IMR-90 (cell line): ENCODE measurements at regions not wholly inside any gene's neighbourhood (a gene's known extent, or its start where the extent isn't known, plus 50 kb on each side); places are given as distances from the start of the nearest gene placed in this dataset.

ENCODE experiments used
- ATAC-seq: fragments of 200-7000 bp; cut with Tn5 transposase; 2 replicates; pipeline ENCODE4 v1.9.1; 2020; ENCODE audit warnings: low read depth, mild to moderate bottlenecking, moderate library complexity
- BruUV-seq: library from RNA; stranded (reverse); fragments of 400-500 nt; replicated peaks from 2 replicates; lab custom pipeline; 2021; lab: Mats Ljungman, UMichigan
- CTCF ChIA-PET: fragments of 300-600 bp; formaldehyde crosslinking; extraction: SDS; loops from one replicate; lab custom pipeline; 2021; ENCODE audit warnings: antibody characterized with exemption; lab: Yijun Ruan, JAX
- POLR2A ChIA-PET: fragments of 300-600 bp; sonication (Branson Sonifier 250); formaldehyde crosslinking; loops from one replicate; lab custom pipeline; 2022; ENCODE audit warnings: antibody characterized with exemption; ENCODE audit not compliant: unreplicated experiment; lab: Charles Lee
- DNase-seq: peaks from one replicate; pipeline ENCODE4 v3.0.0; 2013
- H2AFZ ChIP-seq: replicated peaks from 2 replicates; pipeline ENCODE3; 2013; ENCODE audit warnings: low read length, mild to moderate bottlenecking; ENCODE audit not compliant: poor library complexity
- H2AK5ac ChIP-seq: 2 replicates; pipeline ENCODE4 v1.6.1; 2013; ENCODE audit warnings: low read depth, low read length, inconsistent platforms
- H2AK9ac ChIP-seq: replicated peaks from 2 replicates; pipeline ENCODE3; 2013; ENCODE audit warnings: mild to moderate bottlenecking, low read depth, low read length, moderate library complexity; ENCODE audit not compliant: poor library complexity
- H2BK120ac ChIP-seq: 2 replicates; pipeline ENCODE4 v1.6.1; 2013; ENCODE audit warnings: low read depth, low read length, inconsistent platforms
- H2BK15ac ChIP-seq: 3 replicates; pipeline ENCODE4 v1.6.1; 2013; ENCODE audit warnings: low read depth, low read length, inconsistent platforms
- H2BK20ac ChIP-seq: 2 replicates; pipeline ENCODE4 v1.6.1; 2013; ENCODE audit warnings: low read depth, mild to moderate bottlenecking, inconsistent platforms, low read length, moderate library complexity
- H2BK5ac ChIP-seq: 2 replicates; pipeline ENCODE4 v1.6.1; 2013; ENCODE audit warnings: mild to moderate bottlenecking, low read depth, low read length, inconsistent platforms; ENCODE audit not compliant: poor library complexity, severe bottlenecking
- H3K14ac ChIP-seq: replicated peaks from 2 replicates; pipeline ENCODE4 v1.6.1; 2013; ENCODE audit warnings: low read depth, low read length, inconsistent platforms
- H3K18ac ChIP-seq: 2 replicates; pipeline ENCODE4 v1.6.1; 2013; ENCODE audit warnings: low read depth, low read length, control low read depth
- H3K23ac ChIP-seq: 2 replicates; pipeline ENCODE4 v1.6.1; 2013; ENCODE audit warnings: low read depth, low read length, inconsistent platforms
- H3K27ac ChIP-seq: 2 replicates; pipeline ENCODE4 v1.5.1; 2013; ENCODE audit warnings: mild to moderate bottlenecking, control low read depth, low read length; ENCODE audit not compliant: insufficient read depth
- H3K27me3 ChIP-seq: 2 replicates; pipeline ENCODE4 v1.6.1; 2013; ENCODE audit warnings: low read length; ENCODE audit not compliant: control insufficient read depth, insufficient read depth
- H3K36me3 ChIP-seq: 2 replicates; pipeline ENCODE4 v1.6.1; 2013; ENCODE audit warnings: low read length, mixed read lengths; ENCODE audit not compliant: control insufficient read depth, insufficient read depth
- H3K4ac ChIP-seq: 2 replicates; pipeline ENCODE4 v1.6.1; 2013; ENCODE audit warnings: low read depth, low read length, inconsistent platforms
- H3K4me1 ChIP-seq: 2 replicates; pipeline ENCODE4 v1.6.1; 2013; ENCODE audit warnings: low read length, mixed read lengths; ENCODE audit not compliant: control insufficient read depth, insufficient read depth
- H3K4me2 ChIP-seq: 2 replicates; pipeline ENCODE4 v1.6.1; 2013; ENCODE audit warnings: low read depth, mild to moderate bottlenecking, control low read depth, low read length, moderate library complexity
- H3K4me3 ChIP-seq: 2 replicates; pipeline ENCODE4 v1.5.1; 2013; ENCODE audit warnings: low read depth, mild to moderate bottlenecking, control low read depth, low read length, moderate library complexity; ENCODE audit not compliant: insufficient read depth
- H3K56ac ChIP-seq: 2 replicates; pipeline ENCODE4 v1.6.1; 2013; ENCODE audit warnings: low read length, inconsistent platforms; ENCODE audit not compliant: insufficient read depth; ENCODE audit errors: extremely low read depth
- H3K79me1 ChIP-seq, 2 experiments: 2 replicates each; pipeline ENCODE4 v1.6.1; 2013; ENCODE audit warnings: low read length in 2 of 2, inconsistent platforms in 1 of 2, low read depth in 1 of 2
- H3K9ac ChIP-seq: 2 replicates; pipeline ENCODE4 v1.6.1; 2013; ENCODE audit warnings: low read depth, low read length, control low read depth
- H3K9me1 ChIP-seq: 2 replicates; pipeline ENCODE4 v1.6.1; 2013; ENCODE audit warnings: low read length, inconsistent platforms; ENCODE audit not compliant: insufficient read depth
- H3K9me3 ChIP-seq: 2 replicates; pipeline ENCODE4 v1.6.1; 2013; ENCODE audit warnings: low read length; ENCODE audit not compliant: control insufficient read depth, insufficient read depth
- H4K20me1 ChIP-seq: 2 replicates; pipeline ENCODE4 v1.6.1; 2013; ENCODE audit warnings: low read length, inconsistent platforms; ENCODE audit not compliant: insufficient read depth
- H4K5ac ChIP-seq: 2 replicates; pipeline ENCODE4 v1.6.1; 2013; ENCODE audit warnings: mild to moderate bottlenecking, low read depth, low read length, control low read depth
- H4K8ac ChIP-seq, 2 experiments: 2 replicates each; pipeline ENCODE4 v1.6.1; 2013; ENCODE audit warnings: low read depth in 2 of 2, low read length in 2 of 2, control low read depth in 1 of 2, inconsistent platforms in 1 of 2
- H4K91ac ChIP-seq: 2 replicates; pipeline ENCODE4 v1.6.1; 2013; ENCODE audit warnings: low read depth, low read length, inconsistent platforms; ENCODE audit not compliant: insufficient read depth
- BHLHE40 ChIP-seq: fragments of 150-350 bp; IDR thresholded peaks from 2 replicates; pipeline ENCODE4 v1.6.1; 2016; ENCODE audit warnings: mild to moderate bottlenecking, low read depth, low read length
- CEBPB ChIP-seq: IDR thresholded peaks from 2 replicates; pipeline ENCODE4 v1.6.1; 2012; ENCODE audit warnings: low read depth, low read length, improper control_type of control experiment
- CHD1 ChIP-seq: IDR thresholded peaks from 2 replicates; pipeline ENCODE4 v1.6.1; 2012; ENCODE audit warnings: low read depth, low read length, improper control_type of control experiment
- FOS ChIP-seq: fragments of 150-350 bp; IDR thresholded peaks from 2 replicates; pipeline ENCODE4 v1.6.1; 2016; ENCODE audit warnings: low read depth, low read length
- MAFK ChIP-seq: IDR thresholded peaks from 2 replicates; pipeline ENCODE4 v1.6.1; 2012; ENCODE audit warnings: low read depth, low read length, improper control_type of control experiment
- MAZ ChIP-seq: IDR thresholded peaks from 2 replicates; pipeline ENCODE4 v1.6.1; 2012; ENCODE audit warnings: low read depth, mild to moderate bottlenecking, low read length, improper control_type of control experiment, moderate library complexity, borderline replicate concordance
- MXI1 ChIP-seq: IDR thresholded peaks from 2 replicates; pipeline ENCODE4 v1.6.1; 2012; ENCODE audit warnings: low read depth, mild to moderate bottlenecking, low read length, moderate library complexity, borderline replicate concordance
- NFE2L2 ChIP-seq: fragments of 150-350 bp; IDR thresholded peaks from 2 replicates; pipeline ENCODE4 v1.6.1; 2016; ENCODE audit warnings: low read depth, mild to moderate bottlenecking, low read length
- POLR2A ChIP-seq: IDR thresholded peaks from 2 replicates; pipeline ENCODE4 v1.6.1; 2012; ENCODE audit warnings: mild to moderate bottlenecking, low read depth, low read length
- RAD21 ChIP-seq: IDR thresholded peaks from 2 replicates; pipeline ENCODE4 v1.6.1; 2012; ENCODE audit warnings: low read length, improper control_type of control experiment
- RCOR1 ChIP-seq: IDR thresholded peaks from 2 replicates; pipeline ENCODE4 v1.6.1; 2012; ENCODE audit warnings: mild to moderate bottlenecking, low read length, improper control_type of control experiment; ENCODE audit not compliant: insufficient replicate concordance
- RFX5 ChIP-seq: IDR thresholded peaks from 2 replicates; pipeline ENCODE4 v1.8.0; 2012; ENCODE audit warnings: low read depth, mild to moderate bottlenecking, low read length, moderate library complexity
- SMC3 ChIP-seq: fragments of 150-350 bp; IDR thresholded peaks from 2 replicates; pipeline ENCODE4 v1.6.1; 2016; ENCODE audit warnings: low read depth, mild to moderate bottlenecking, antibody characterized with exemption, low read length, moderate library complexity
- WGBS, 2 experiments: methylation state at CpG; one replicate each; pipeline versions ENCODE4 v1.1.5 to v1.1.7; 2013; ENCODE audit warnings: missing lambda C conversion rate in 2 of 2; ENCODE audit not compliant: insufficient read length in 1 of 2; ENCODE audit errors: extremely low coverage in 2 of 2; 5-methylcytosine and 5-hydroxymethylcytosine counted together
- dilution Hi-C: fragments of 300-500 bp; cut with HindIII; formaldehyde crosslinking; loops from one replicate; pipeline ENCODE4 v1.14.3; 2018; ENCODE audit warnings: low sequenced_read_pairs; ENCODE audit not compliant: unreplicated experiment
- in situ Hi-C: fragments of 300-500 bp; cut with MboI; formaldehyde crosslinking; loops from 3 replicates; pipeline ENCODE4 v1.14.3; 2019; ENCODE audit warnings: low sequenced_read_pairs, inconsistent platforms, mixed read lengths
- intact Hi-C: fragments of 100-400 bp; cut with micrococcal nuclease; formaldehyde crosslinking; loops from 2 replicates; pipeline ENCODE4 v1.10.0; 2022
- TF ChIP-seq, protein P1 (sequence below): conservative IDR thresholded peaks from 2 replicates; pipeline ENCODE4 v1.5.1; 2012; ENCODE audit warnings: mild to moderate bottlenecking, low read depth, low read length, improper control_type of control experiment
- TF ChIP-seq, protein P2 (sequence below): fragments of 150-350 bp; IDR thresholded peaks from 2 replicates; pipeline ENCODE4 v1.6.1; 2016; ENCODE audit warnings: low read depth, mild to moderate bottlenecking, low read length, moderate library complexity, borderline replicate concordance

GRCh38 chr6:149198265-149198664 lies 119.2 kb upstream of the TAB2 start:
- dilution Hi-C loops (no loop called here), in situ Hi-C loops (no loop called here), intact Hi-C loops (no loop called here)
- no peak for DNase-seq
- Histone ChIP-seq H4K20me1 (no peaks in the 10 kb centered on the region), H3K56ac (no peak overlapping the region), H3K9ac (no peak overlapping the region), H3K4ac (no peak overlapping the region), H3K4me1 (no peaks in the 10 kb centered on the region), H2BK20ac (no peak overlapping the region), H4K5ac (no peak overlapping the region), H4K8ac (no peak overlapping the region), H2BK120ac (no peak overlapping the region), H3K4me2 (no peak overlapping the region), H3K79me1 (no peaks in the 10 kb centered on the region), H2AK5ac (no peak overlapping the region), H3K4me3 (no peak overlapping the region), H3K9me3 (peaks cover 5% of the 10 kb centered on the region; the same call in 1 of the 2 replicates), H3K23ac (no peak overlapping the region), H3K9me1 (no peaks in the 10 kb centered on the region), H3K18ac (no peak overlapping the region), H2AK9ac (no peak overlapping the region), H3K36me3 (no peaks in the 10 kb centered on the region), H2BK5ac (no peak overlapping the region), H2BK15ac (no peak overlapping the region), H3K27ac (no peak overlapping the region), H2AFZ (no peak overlapping the region), H3K14ac (no peak overlapping the region), H4K91ac (no peak overlapping the region), H3K27me3 (peaks cover 11% of the 10 kb centered on the region)
- TF ChIP-seq, protein P1, sequence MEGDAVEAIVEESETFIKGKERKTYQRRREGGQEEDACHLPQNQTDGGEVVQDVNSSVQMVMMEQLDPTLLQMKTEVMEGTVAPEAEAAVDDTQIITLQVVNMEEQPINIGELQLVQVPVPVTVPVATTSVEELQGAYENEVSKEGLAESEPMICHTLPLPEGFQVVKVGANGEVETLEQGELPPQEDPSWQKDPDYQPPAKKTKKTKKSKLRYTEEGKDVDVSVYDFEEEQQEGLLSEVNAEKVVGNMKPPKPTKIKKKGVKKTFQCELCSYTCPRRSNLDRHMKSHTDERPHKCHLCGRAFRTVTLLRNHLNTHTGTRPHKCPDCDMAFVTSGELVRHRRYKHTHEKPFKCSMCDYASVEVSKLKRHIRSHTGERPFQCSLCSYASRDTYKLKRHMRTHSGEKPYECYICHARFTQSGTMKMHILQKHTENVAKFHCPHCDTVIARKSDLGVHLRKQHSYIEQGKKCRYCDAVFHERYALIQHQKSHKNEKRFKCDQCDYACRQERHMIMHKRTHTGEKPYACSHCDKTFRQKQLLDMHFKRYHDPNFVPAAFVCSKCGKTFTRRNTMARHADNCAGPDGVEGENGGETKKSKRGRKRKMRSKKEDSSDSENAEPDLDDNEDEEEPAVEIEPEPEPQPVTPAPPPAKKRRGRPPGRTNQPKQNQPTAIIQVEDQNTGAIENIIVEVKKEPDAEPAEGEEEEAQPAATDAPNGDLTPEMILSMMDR: no peak
- TF ChIP-seq MAZ: no peak
- no peak for TF ChIP-seq MAFK
- no peak for TF ChIP-seq SMC3
- TF ChIP-seq, protein P2, sequence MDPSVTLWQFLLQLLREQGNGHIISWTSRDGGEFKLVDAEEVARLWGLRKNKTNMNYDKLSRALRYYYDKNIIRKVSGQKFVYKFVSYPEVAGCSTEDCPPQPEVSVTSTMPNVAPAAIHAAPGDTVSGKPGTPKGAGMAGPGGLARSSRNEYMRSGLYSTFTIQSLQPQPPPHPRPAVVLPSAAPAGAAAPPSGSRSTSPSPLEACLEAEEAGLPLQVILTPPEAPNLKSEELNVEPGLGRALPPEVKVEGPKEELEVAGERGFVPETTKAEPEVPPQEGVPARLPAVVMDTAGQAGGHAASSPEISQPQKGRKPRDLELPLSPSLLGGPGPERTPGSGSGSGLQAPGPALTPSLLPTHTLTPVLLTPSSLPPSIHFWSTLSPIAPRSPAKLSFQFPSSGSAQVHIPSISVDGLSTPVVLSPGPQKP: no peak
- no peak for TF ChIP-seq CHD1
- no peak for TF ChIP-seq FOS
- no peak for TF ChIP-seq BHLHE40
- no peak for TF ChIP-seq RAD21
- TF ChIP-seq MXI1: no peak
- no peak for TF ChIP-seq POLR2A
- no peak for TF ChIP-seq RFX5
- no peak for TF ChIP-seq RCOR1
- no peak for TF ChIP-seq NFE2L2
- no peak for TF ChIP-seq CEBPB
- ChIA-PET CTCF (no interaction called here), POLR2A (no interaction called here)
- no TSS peak for BruUV-seq
- WGBS, 2 experiments: no CpG with 5 or more reads among the region's 3 CpGs
- ATAC-seq: no peak
